ENCODE measurements at regions not wholly inside any gene's neighbourhood (a gene's known extent, or its start where the extent isn't known, plus 50 kb on each side); places are given as distances from the start of the nearest gene placed in this dataset.

GRCh38 chr2:139353874-139354273 is 573.7 kb upstream of the NXPH2 start:
- ATAC-seq (ENCODE audit: low FRiP score in 2 of 2) (no peak), DNase-seq (no peak)
- Histone ChIP-seq H3K27me3 (no peaks in the 10 kb centered on the region), H3K4me3 (no peak overlapping the region), H3K4me1 (no peaks in the 10 kb centered on the region), H3K36me3 (no peaks in the 10 kb centered on the region), H3K27ac (no peak overlapping the region), H3K9me3 (peaks cover 0 to 7% (median 2%) of the 10 kb centered on the region in 4 donors)
- WGBS, 2 donors = 86 to 100% methylated on average over 1 of the region's 1 CpG
- TF ChIP-seq EP300 (IDR thresholded peaks at IDR 0.05) = no peak
- TF ChIP-seq POLR2AphosphoS5 (IDR thresholded peaks at IDR 0.05) = no peak
- TF ChIP-seq, protein P1, sequence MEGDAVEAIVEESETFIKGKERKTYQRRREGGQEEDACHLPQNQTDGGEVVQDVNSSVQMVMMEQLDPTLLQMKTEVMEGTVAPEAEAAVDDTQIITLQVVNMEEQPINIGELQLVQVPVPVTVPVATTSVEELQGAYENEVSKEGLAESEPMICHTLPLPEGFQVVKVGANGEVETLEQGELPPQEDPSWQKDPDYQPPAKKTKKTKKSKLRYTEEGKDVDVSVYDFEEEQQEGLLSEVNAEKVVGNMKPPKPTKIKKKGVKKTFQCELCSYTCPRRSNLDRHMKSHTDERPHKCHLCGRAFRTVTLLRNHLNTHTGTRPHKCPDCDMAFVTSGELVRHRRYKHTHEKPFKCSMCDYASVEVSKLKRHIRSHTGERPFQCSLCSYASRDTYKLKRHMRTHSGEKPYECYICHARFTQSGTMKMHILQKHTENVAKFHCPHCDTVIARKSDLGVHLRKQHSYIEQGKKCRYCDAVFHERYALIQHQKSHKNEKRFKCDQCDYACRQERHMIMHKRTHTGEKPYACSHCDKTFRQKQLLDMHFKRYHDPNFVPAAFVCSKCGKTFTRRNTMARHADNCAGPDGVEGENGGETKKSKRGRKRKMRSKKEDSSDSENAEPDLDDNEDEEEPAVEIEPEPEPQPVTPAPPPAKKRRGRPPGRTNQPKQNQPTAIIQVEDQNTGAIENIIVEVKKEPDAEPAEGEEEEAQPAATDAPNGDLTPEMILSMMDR (IDR thresholded peaks at IDR 0.05) = no peak
- no peak for TF ChIP-seq POLR2A (IDR thresholded peaks at IDR 0.05)

- Histone ChIP-seq H3K4me3 (no peak overlapping the region), H3K9me3 (no peaks in the 10 kb centered on the region), H3K27me3 (no peaks in the 10 kb centered on the region), H3K27ac (no peak overlapping the region), H3K4me1 (no peaks in the 10 kb centered on the region), H3K36me3 (no peaks in the 10 kb centered on the region)
- 42 to 48% methylated on average over 1 of the region's 1 CpG for WGBS, 2 donors
- DNase-seq (no peak), ATAC-seq (ENCODE audit: low FRiP score in 2 of 2) (no peak)
- TF ChIP-seq, protein P1 (IDR thresholded peaks at IDR 0.05) = no peak
- TF ChIP-seq POLR2A (IDR thresholded peaks at IDR 0.05) (no peak), EP300 (IDR thresholded peaks at IDR 0.05) (no peak), POLR2AphosphoS5 (IDR thresholded peaks at IDR 0.05) (no peak)
Measured at GRCh38 chr2:139317259-139317658, 537.1 kb upstream of the NXPH2 start.

- 76 to 90% methylated on average over 1 of the region's 1 CpG for WGBS, 2 donors
- no peaks in the 10 kb centered on the region for H3K36me3 ChIP-seq
Measured at GRCh38 chr2:139314059-139314458, 533.9 kb upstream of the NXPH2 start.

DNA sequence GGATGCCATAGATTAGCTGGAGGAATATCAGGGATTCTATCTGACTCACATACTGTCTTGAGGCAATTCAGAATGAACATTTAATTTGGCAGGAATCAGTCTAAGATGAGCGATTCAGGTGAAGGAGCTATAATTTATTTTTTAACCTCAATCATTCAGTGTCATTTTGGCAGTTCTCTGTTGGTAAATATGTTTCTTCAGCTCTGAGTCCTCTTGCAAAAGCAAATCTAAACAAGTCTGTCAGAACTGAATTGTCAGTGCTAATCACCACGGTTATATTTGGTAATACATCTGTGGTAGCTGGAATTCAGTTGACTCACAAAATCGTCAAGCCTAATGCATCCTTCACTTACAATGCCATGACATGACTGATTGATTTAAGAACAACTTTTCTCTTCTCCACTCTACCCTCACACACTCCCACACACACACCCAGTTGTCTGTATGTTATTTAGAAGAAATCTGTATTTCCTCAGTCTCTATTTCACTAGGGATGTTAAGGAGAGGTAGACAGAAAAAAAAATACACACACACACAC is 516.6 kb upstream of the NXPH2 start:
- 66 to 67% methylated on average over 3 of the region's 3 CpGs for WGBS, 2 donors
- DNase-seq (no peak), ATAC-seq (ENCODE audit: low FRiP score in 2 of 2) (no peak)
- Histone ChIP-seq H3K4me1 (no peaks in the 10 kb centered on the region), H3K9me3 (no peaks in the 10 kb centered on the region), H3K27me3 (no peaks in the 10 kb centered on the region), H3K36me3 (no peaks in the 10 kb centered on the region), H3K4me3 (no peak overlapping the region), H3K27ac (no peak overlapping the region)
- no peak for TF ChIP-seq EP300 (IDR thresholded peaks at IDR 0.05)
- no peak for TF ChIP-seq POLR2AphosphoS5 (IDR thresholded peaks at IDR 0.05)
- TF ChIP-seq POLR2A (IDR thresholded peaks at IDR 0.05) = no peak

More at GRCh38 chr2:139314059-139314458, 533.9 kb upstream of the NXPH2 start:
- no peaks in the 10 kb centered on the region for H3K27me3 ChIP-seq
- H3K4me3 ChIP-seq = no peak overlapping the region
- TF ChIP-seq POLR2AphosphoS5 (IDR thresholded peaks at IDR 0.05) = no peak
- no peak for TF ChIP-seq EP300 (IDR thresholded peaks at IDR 0.05)
- TF ChIP-seq POLR2A (IDR thresholded peaks at IDR 0.05) = no peak
- TF ChIP-seq, protein P1 (IDR thresholded peaks at IDR 0.05) = no peak
- H3K9me3 ChIP-seq = no peaks in the 10 kb centered on the region
- no peak for DNase-seq
- no peak overlapping the region for H3K27ac ChIP-seq
- no peaks in the 10 kb centered on the region for H3K4me1 ChIP-seq
- ATAC-seq (ENCODE audit: low FRiP score in 2 of 2) = no peak

- WGBS, 2 donors = 67 to 70% methylated on average over 6 of the region's 6 CpGs
- Histone ChIP-seq H3K9me3 (no peaks in the 10 kb centered on the region), H3K4me1 (no peaks in the 10 kb centered on the region), H3K36me3 (no peaks in the 10 kb centered on the region), H3K4me3 (no peak overlapping the region), H3K27me3 (no peaks in the 10 kb centered on the region), H3K27ac (no peak overlapping the region)
- ATAC-seq (ENCODE audit: low FRiP score in 2 of 2) (no peak), DNase-seq (no peak)
- TF ChIP-seq POLR2AphosphoS5 (IDR thresholded peaks at IDR 0.05) (no peak), POLR2A (IDR thresholded peaks at IDR 0.05) (no peak), EP300 (IDR thresholded peaks at IDR 0.05) (no peak)
- TF ChIP-seq, protein P1 (IDR thresholded peaks at IDR 0.05) = no peak
Measured at GRCh38 chr2:139293992-139294548, 513.9 kb upstream of the NXPH2 start.

Measured in upper lobe of left lung (tissue), 6 donors.